GM19025 (cell line): ENCODE measurements at regions not wholly inside any gene's neighbourhood (a gene's known extent, or its start where the extent isn't known, plus 50 kb on each side); places are given as distances from the start of the nearest gene placed in this dataset.

Experiments
- ATAC-seq: cut with Tn5 transposase; IDR thresholded peaks from one replicate; pipeline ENCODE4 v1.9.1; 2021; ENCODE audit warnings: mild to moderate bottlenecking, low read depth, moderate library complexity; ENCODE audit not compliant: unreplicated experiment

- no peak for ATAC-seq
These were observed 65.7 kb upstream of the STX18 start for GRCh38 chr4:4607336-4608213.

- ATAC-seq, result no peak
These were observed 64.5 kb upstream of the STX18 start for GRCh38 chr4:4606321-4606720.

- ATAC-seq, result no peak
These were observed 64.0 kb upstream of the STX18 start for GRCh38 chr4:4605849-4606248.

- no peak for ATAC-seq
These were observed 61.7 kb upstream of the STX18 start for GRCh38 chr4:4603592-4603991.

GRCh38 chr4:4603067-4603466 lies 61.2 kb upstream of the STX18 start:
- ATAC-seq, result no peak

- no peak for ATAC-seq
These were observed 60.6 kb upstream of the STX18 start for GRCh38 chr4:4602468-4602867.

GRCh38 chr4:4601803-4602369 lies 60.0 kb upstream of the STX18 start:
- no peak for ATAC-seq

GRCh38 chr4:4599481-4600275 lies 57.8 kb upstream of the STX18 start:
- ATAC-seq, result no peak

- no peak for ATAC-seq
These were observed 57.1 kb upstream of the STX18 start for GRCh38 chr4:4598851-4599411.

GRCh38 chr4:4596720-4597119 lies 54.9 kb upstream of the STX18 start:
- ATAC-seq, result no peak

GRCh38 chr4:4595252-4595651 lies 53.4 kb upstream of the STX18 start:
- no peak for ATAC-seq

- ATAC-seq, result no peak
These were observed 52.6 kb upstream of the STX18 start for GRCh38 chr4:4594285-4594920.

GRCh38 chr4:4593596-4594284 lies 51.9 kb upstream of the STX18 start:
- ATAC-seq, result no peak

- no peak for ATAC-seq
These were observed 50.6 kb upstream of the STX18 start for GRCh38 chr4:4592414-4592813.
